ENCODE measurements at regions not wholly inside any gene's neighbourhood (a gene's known extent, or its start where the extent isn't known, plus 50 kb on each side); places are given as distances from the start of the nearest gene placed in this dataset.
"Not testable (repeated sequence)": the region's sequence is repeated elsewhere in the genome, so short reads cannot be mapped to it uniquely, and the experiment has no call there.

DNA sequence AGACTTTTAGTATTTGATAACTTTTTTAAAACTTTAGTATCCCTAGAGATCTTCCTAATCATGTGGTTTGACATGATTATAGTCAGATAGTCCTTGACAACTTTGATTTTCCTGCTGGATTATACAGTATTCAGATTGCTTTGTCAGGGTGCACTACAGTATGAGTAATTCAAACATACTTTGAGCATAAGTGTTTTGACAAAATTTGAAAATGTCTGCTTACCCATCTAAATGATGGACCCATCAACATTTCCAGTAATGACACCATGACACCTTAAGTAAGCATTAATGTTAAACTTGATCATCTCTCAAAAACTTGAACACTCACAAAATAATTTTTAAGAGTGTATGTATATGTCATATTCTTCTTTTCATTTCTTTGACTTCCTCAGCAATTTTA, 514.5 kb upstream of the SMIM31 start:
- no peak for DNase-seq (ENCODE audit: low spot score in 2 of 2)

GRCh38 chr4:164239976-164240375, 514.0 kb upstream of the SMIM31 start:
- no peak overlapping the region for H3K4me3 ChIP-seq (ENCODE audit: low read depth, poor library complexity, severe bottlenecking)
- intact Hi-C loops (cut with DNase I; ENCODE audit: low total_unique reads): no loop called here
- DNase-seq (ENCODE audit: low spot score in 2 of 2): no peak
- TF ChIP-seq CTCF (IDR thresholded peaks at IDR 0.05): no peak
- TF ChIP-seq POLR2A (IDR thresholded peaks at IDR 0.05): no peak
- 32 to 44% methylated on average over 3 of the region's 3 CpGs for WGBS, 2 donors

More for the DNA sequence above, 514.5 kb upstream of the SMIM31 start:
- no peak for TF ChIP-seq CTCF (IDR thresholded peaks at IDR 0.05)
- TF ChIP-seq POLR2A (IDR thresholded peaks at IDR 0.05): no peak
- intact Hi-C loops (cut with DNase I; ENCODE audit: low total_unique reads): no loop called here
- no peak overlapping the region for H3K4me3 ChIP-seq (ENCODE audit: low read depth, poor library complexity, severe bottlenecking)

GRCh38 chr4:164251257-164251656, 502.7 kb upstream of the SMIM31 start:
- TF ChIP-seq POLR2A (IDR thresholded peaks at IDR 0.05): no peak
- TF ChIP-seq CTCF (IDR thresholded peaks at IDR 0.05): no peak
- H3K4me3 ChIP-seq (ENCODE audit: low read depth, poor library complexity, severe bottlenecking): no peak overlapping the region
- intact Hi-C loops (cut with DNase I; ENCODE audit: low total_unique reads): no loop called here
- 56 to 63% methylated on average over 7 of the region's 7 CpGs for WGBS, 2 donors
- no peak for DNase-seq (ENCODE audit: low spot score in 2 of 2)

GRCh38 chr4:164252286-164252685, 501.6 kb upstream of the SMIM31 start:
- no peak for DNase-seq (ENCODE audit: low spot score in 2 of 2)
- intact Hi-C loops (cut with DNase I; ENCODE audit: low total_unique reads): no loop called here
- WGBS, 2 donors: 13 to 31% methylated on average over 1 of the region's 1 CpG
- no peak for TF ChIP-seq POLR2A (IDR thresholded peaks at IDR 0.05)
- no peak for TF ChIP-seq CTCF (IDR thresholded peaks at IDR 0.05)
- no peak overlapping the region for H3K4me3 ChIP-seq (ENCODE audit: low read depth, poor library complexity, severe bottlenecking)

DNA sequence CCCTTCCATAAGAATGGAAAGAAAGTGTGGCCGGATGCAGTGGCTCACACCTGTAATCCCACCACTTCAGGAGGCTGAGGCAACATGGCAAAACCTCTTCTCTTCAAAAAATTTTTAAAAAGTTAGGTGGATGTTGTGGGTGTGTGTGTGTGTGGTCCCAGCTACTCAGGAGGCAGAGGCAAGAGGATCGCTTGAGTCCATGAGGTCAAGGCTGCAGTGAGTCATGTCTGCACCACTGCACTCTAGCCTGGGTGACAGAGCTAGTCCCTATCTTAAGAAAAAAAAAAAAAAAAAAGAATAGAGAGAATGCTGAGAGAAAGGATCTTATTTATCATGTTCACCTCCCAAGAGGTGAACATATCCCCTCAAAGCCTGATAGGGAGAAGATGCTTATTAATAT, 492.1 kb upstream of the SMIM31 start:
- TF ChIP-seq POLR2A (IDR thresholded peaks at IDR 0.05) (no peak), CTCF (IDR thresholded peaks at IDR 0.05) (no peak)
- intact Hi-C loops (cut with DNase I; ENCODE audit: low total_unique reads): no loop called here
- DNase-seq (ENCODE audit: low spot score in 2 of 2): no peak
- H3K4me3 ChIP-seq (ENCODE audit: low read depth, poor library complexity, severe bottlenecking): no peak overlapping the region
- 78 to 80% methylated on average over 2 of the region's 2 CpGs for WGBS, 2 donors

DNA sequence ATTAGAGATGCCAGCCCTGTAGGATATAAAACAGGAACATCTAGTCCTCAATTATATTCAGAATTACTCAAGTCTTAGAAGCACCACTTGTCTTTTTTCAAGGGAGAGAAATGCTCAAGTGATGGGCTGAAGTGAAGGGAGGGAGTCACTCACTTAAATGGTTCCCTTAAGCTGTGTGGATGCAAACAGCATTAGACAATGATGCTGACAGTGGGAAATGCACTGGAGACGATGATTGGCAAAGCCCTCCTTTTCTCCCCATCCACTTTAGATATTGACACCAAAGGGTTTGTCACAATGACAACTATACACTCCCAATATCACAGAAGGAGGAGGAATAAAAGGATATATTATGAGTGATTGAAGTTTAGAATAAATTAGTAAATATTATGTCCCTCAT, 491.4 kb upstream of the SMIM31 start:
- H3K4me3 ChIP-seq (ENCODE audit: low read depth, poor library complexity, severe bottlenecking); DNase-seq (ENCODE audit: low spot score in 2 of 2); intact Hi-C loops (cut with DNase I; ENCODE audit: low total_unique reads): not testable (repeated sequence)
- WGBS, 2 donors: 71 to 79% methylated on average over 1 of the region's 1 CpG

- DNase-seq (ENCODE audit: low spot score in 2 of 2); H3K4me3 ChIP-seq (ENCODE audit: low read depth, poor library complexity, severe bottlenecking); intact Hi-C loops (cut with DNase I; ENCODE audit: low total_unique reads): not testable (repeated sequence)
- WGBS, 2 donors: 21 to 29% methylated on average over 2 of the region's 2 CpGs
These were observed 476.5 kb upstream of the SMIM31 start for GRCh38 chr4:164277414-164277813.
